Choroid plexus epithelial cell (primary cell): ENCODE measurements at regions not wholly inside any gene's neighbourhood (a gene's known extent, or its start where the extent isn't known, plus 50 kb on each side); places are given as distances from the start of the nearest gene placed in this dataset.

Experiments
- DNase-seq: peaks from one replicate; pipeline ENCODE4 v3.0.0-alpha.2; 2010; ENCODE audit warnings: low read depth
- H3K4me3 ChIP-seq: 2 replicates; pipeline ENCODE4 v1.5.1; 2011; ENCODE audit warnings: low read depth, mild to moderate bottlenecking, control low read depth, low read length, moderate library complexity
- CTCF ChIP-seq: conservative IDR thresholded peaks from 2 replicates; pipeline ENCODE4 v1.5.1; 2011; ENCODE audit warnings: low read depth, mild to moderate bottlenecking, control low read depth, inconsistent platforms, low read length, moderate library complexity

GRCh38 chr10:36188080-36188453 is 546.0 kb upstream of the FZD8 start:
- H3K4me3 ChIP-seq, result no peak overlapping the region
- TF ChIP-seq CTCF, result no peak
- DNase-seq, result no peak

GRCh38 chr10:36187380-36188079 is 545.4 kb upstream of the FZD8 start:
- H3K4me3 ChIP-seq, result no peak overlapping the region
- no peak for TF ChIP-seq CTCF
- DNase-seq, result no peak

- DNase-seq, result no peak
- TF ChIP-seq CTCF, result no peak
- no peak overlapping the region for H3K4me3 ChIP-seq
Measured at GRCh38 chr10:36185097-36185496, 543.0 kb upstream of the FZD8 start.

- TF ChIP-seq CTCF, result no peak
- no peak overlapping the region for H3K4me3 ChIP-seq
- DNase-seq, result no peak
Measured at GRCh38 chr10:36183726-36184125, 541.6 kb upstream of the FZD8 start.

GRCh38 chr10:36183056-36183455 is 541.0 kb upstream of the FZD8 start:
- H3K4me3 ChIP-seq, result no peak overlapping the region
- no peak for TF ChIP-seq CTCF
- no peak for DNase-seq

GRCh38 chr10:36182606-36183005 is 540.5 kb upstream of the FZD8 start:
- TF ChIP-seq CTCF, result no peak
- DNase-seq, result no peak
- no peak overlapping the region for H3K4me3 ChIP-seq

GRCh38 chr10:36182179-36182566 is 540.1 kb upstream of the FZD8 start:
- no peak for TF ChIP-seq CTCF
- DNase-seq, result no peak
- H3K4me3 ChIP-seq, result no peak overlapping the region
